Neural cell (in vitro differentiated cells): ENCODE measurements at regions not wholly inside any gene's neighbourhood (a gene's known extent, or its start where the extent isn't known, plus 50 kb on each side); places are given as distances from the start of the nearest gene placed in this dataset.

Source experiments
- H2AFZ ChIP-seq: fragments of 200-600, 300-800 bp; sonication (generic), shearing (Covaris generic); 2 replicates; pipeline ENCODE4 v1.6.0; 2014; ENCODE audit warnings: low read depth, mild to moderate bottlenecking, antibody characterized with exemption, low read length, moderate library complexity
- H3F3A ChIP-seq: fragments of 200-600 bp; shearing (Covaris generic); 2 replicates; pipeline ENCODE4 v1.6.1; 2016; ENCODE audit warnings: mild to moderate bottlenecking, moderate library complexity, mixed read lengths, antibody characterized with exemption, low read length; ENCODE audit not compliant: insufficient read depth, poor library complexity, severe bottlenecking
- H3K27ac ChIP-seq: fragments of 200-600, 300-800 bp; sonication (generic), shearing (Covaris generic); 2 replicates; pipeline ENCODE4 v1.5.1; 2014; ENCODE audit warnings: mild to moderate bottlenecking, low read length, moderate library complexity
- H3K27me3 ChIP-seq: fragments of 300-800, 200-600 bp; sonication (generic), shearing (Covaris generic); 2 replicates; pipeline ENCODE4 v1.6.0; 2014; ENCODE audit warnings: mild to moderate bottlenecking, low read depth, low read length, moderate library complexity; ENCODE audit not compliant: insufficient read depth
- H3K36me3 ChIP-seq: fragments of 300-800, 200-600 bp; sonication (generic), shearing (Covaris generic); 2 replicates; pipeline ENCODE4 v1.5.1; 2014; ENCODE audit warnings: mild to moderate bottlenecking, antibody characterized with exemption, low read length, moderate library complexity; ENCODE audit not compliant: insufficient read depth
- H3K4me2 ChIP-seq: fragments of 300-800, 200-600 bp; sonication (generic), shearing (Covaris generic); 2 replicates; pipeline ENCODE4 v1.6.0; 2014; ENCODE audit warnings: mild to moderate bottlenecking, low read length
- H3K4me3 ChIP-seq: fragments of 300-800, 200-600 bp; sonication (generic), shearing (Covaris generic); 2 replicates; pipeline ENCODE4 v1.5.1; 2014; ENCODE audit warnings: mild to moderate bottlenecking, low read length, moderate library complexity
- H3K79me2 ChIP-seq: fragments of 200-600 bp; shearing (Covaris generic); replicated peaks from 2 replicates; pipeline ENCODE4 v1.6.0; 2014; ENCODE audit warnings: mild to moderate bottlenecking, low read length, moderate library complexity; ENCODE audit not compliant: insufficient read depth
- H3K9ac ChIP-seq: fragments of 300-800, 200-600 bp; sonication (generic), shearing (Covaris generic); 2 replicates; pipeline ENCODE4 v1.6.1; 2016; ENCODE audit warnings: mild to moderate bottlenecking, low read length, mixed read lengths
- H3K9me2 ChIP-seq: fragments of 200-600 bp; shearing (Covaris generic); 2 replicates; pipeline ENCODE4 v1.6.1; 2016; ENCODE audit warnings: mild to moderate bottlenecking, low read length, mixed read lengths; ENCODE audit not compliant: insufficient read depth
- H3K9me3 ChIP-seq: fragments of 200-600, 300-800 bp; sonication (generic), shearing (Covaris generic); 2 replicates; pipeline ENCODE4 v1.6.1; 2016; ENCODE audit warnings: mild to moderate bottlenecking, mixed run types, low read length, moderate library complexity, mixed read lengths
- H4K20me1 ChIP-seq: fragments of 200-600 bp; shearing (Covaris generic); 2 replicates; pipeline ENCODE4 v1.6.1; 2016; ENCODE audit warnings: mild to moderate bottlenecking, mixed run types; ENCODE audit not compliant: insufficient read depth
- EP300 ChIP-seq: fragments of 450-650 bp; conservative IDR thresholded peaks from 2 replicates; pipeline ENCODE4 v1.6.1; 2014; ENCODE audit warnings: antibody characterized with exemption, mild to moderate bottlenecking, moderate library complexity; ENCODE audit not compliant: poor library complexity, severe bottlenecking
- EZH2 ChIP-seq: fragments of 200-600, 300-800 bp; shearing (Covaris generic), sonication (generic); IDR thresholded peaks from 2 replicates; pipeline ENCODE4 v1.6.1; 2014; ENCODE audit warnings: antibody characterized with exemption, low read length, borderline replicate concordance, mild to moderate bottlenecking; ENCODE audit not compliant: insufficient read depth, poor library complexity, severe bottlenecking
- MXI1 ChIP-seq: fragments of 450-650 bp; conservative IDR thresholded peaks from 2 replicates; pipeline ENCODE4 v1.6.1; 2014; ENCODE audit warnings: antibody characterized with exemption, mild to moderate bottlenecking; ENCODE audit not compliant: poor library complexity, severe bottlenecking
- POLR2AphosphoS5 ChIP-seq: IDR thresholded peaks from 2 replicates; pipeline ENCODE4 v1.6.1; 2012
- RAD21 ChIP-seq: fragments of 450-650 bp; conservative IDR thresholded peaks from 2 replicates; pipeline ENCODE4 v1.6.1; 2014; ENCODE audit warnings: antibody characterized with exemption, mild to moderate bottlenecking, moderate library complexity
- REST ChIP-seq: IDR thresholded peaks from 2 replicates; pipeline ENCODE4 v1.6.1; 2012; ENCODE audit warnings: borderline replicate concordance
- SMC3 ChIP-seq: fragments of 450-650 bp; conservative IDR thresholded peaks from 2 replicates; pipeline ENCODE4 v1.6.1; 2014; ENCODE audit warnings: antibody characterized with exemption, mild to moderate bottlenecking, moderate library complexity; ENCODE audit not compliant: poor library complexity
- TAF1 ChIP-seq: IDR thresholded peaks from 2 replicates; pipeline ENCODE4 v1.6.1; 2012; ENCODE audit warnings: low read depth
- TF ChIP-seq, protein P1 (sequence below): fragments of 450-650 bp; IDR thresholded peaks from 2 replicates; pipeline ENCODE4 v1.5.1; 2014; ENCODE audit warnings: antibody characterized with exemption, mild to moderate bottlenecking, moderate library complexity; ENCODE audit not compliant: poor library complexity, severe bottlenecking

DNA sequence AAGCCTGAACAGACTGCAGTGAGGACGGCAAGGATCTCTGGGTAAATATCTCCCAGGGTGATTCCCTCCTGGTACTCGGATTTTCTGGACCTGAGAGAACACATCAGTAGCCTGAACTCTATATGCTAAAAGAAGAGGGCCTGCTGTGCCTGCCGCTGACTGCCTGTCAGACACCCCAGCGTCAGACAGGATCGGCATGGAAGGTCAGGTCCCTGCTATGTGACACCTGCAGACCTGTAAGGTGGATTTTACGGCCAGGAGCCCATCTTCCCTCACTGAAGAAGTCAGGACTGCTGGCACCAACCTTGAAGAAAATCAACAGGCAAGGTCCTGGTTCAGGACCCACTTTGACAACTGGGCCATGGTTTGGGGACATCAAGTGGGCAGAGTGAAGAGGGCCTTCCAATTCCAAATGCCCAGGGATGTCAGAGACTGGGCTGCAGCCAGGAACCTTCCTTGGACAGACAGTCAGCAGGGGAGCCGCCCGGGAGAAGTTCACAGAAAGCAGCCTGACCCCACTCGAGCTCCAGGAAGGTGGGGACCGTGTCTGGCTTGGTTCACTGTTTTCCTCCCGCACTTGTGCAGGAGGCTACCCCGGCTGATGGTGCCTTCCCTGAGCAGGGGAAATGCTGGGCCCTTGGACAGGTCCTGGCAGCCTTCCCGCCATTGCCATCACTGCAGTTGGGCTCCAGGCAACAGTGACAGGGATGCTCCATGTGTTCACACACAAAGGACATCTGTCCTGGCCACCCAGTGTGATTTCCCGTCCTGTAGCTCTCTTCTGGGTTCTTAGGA is 91.8 kb upstream of the LANCL2 start:
- Histone ChIP-seq H4K20me1 (no peaks in the 10 kb centered on the region), H3K36me3 (no peaks in the 10 kb centered on the region), H3K9me3 (no peaks in the 10 kb centered on the region), H3K9ac (no peak overlapping the region), H3K27me3 (no peaks in the 10 kb centered on the region), H3K4me2 (no peak overlapping the region), H2AFZ (no peak overlapping the region), H3K4me3 (no peak overlapping the region), H3K27ac (no peak overlapping the region), H3F3A (no peaks in the 10 kb centered on the region), H3K79me2 (no peaks in the 10 kb centered on the region), H3K9me2 (no peaks in the 10 kb centered on the region)
- no peak for TF ChIP-seq MXI1
- TF ChIP-seq EP300 = no peak
- TF ChIP-seq RAD21 = no peak
- TF ChIP-seq REST = no peak
- TF ChIP-seq EZH2 = no peak
- TF ChIP-seq, protein P1, sequence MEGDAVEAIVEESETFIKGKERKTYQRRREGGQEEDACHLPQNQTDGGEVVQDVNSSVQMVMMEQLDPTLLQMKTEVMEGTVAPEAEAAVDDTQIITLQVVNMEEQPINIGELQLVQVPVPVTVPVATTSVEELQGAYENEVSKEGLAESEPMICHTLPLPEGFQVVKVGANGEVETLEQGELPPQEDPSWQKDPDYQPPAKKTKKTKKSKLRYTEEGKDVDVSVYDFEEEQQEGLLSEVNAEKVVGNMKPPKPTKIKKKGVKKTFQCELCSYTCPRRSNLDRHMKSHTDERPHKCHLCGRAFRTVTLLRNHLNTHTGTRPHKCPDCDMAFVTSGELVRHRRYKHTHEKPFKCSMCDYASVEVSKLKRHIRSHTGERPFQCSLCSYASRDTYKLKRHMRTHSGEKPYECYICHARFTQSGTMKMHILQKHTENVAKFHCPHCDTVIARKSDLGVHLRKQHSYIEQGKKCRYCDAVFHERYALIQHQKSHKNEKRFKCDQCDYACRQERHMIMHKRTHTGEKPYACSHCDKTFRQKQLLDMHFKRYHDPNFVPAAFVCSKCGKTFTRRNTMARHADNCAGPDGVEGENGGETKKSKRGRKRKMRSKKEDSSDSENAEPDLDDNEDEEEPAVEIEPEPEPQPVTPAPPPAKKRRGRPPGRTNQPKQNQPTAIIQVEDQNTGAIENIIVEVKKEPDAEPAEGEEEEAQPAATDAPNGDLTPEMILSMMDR = no peak
- no peak for TF ChIP-seq TAF1
- TF ChIP-seq SMC3 = no peak
- no peak for TF ChIP-seq POLR2AphosphoS5

DNA sequence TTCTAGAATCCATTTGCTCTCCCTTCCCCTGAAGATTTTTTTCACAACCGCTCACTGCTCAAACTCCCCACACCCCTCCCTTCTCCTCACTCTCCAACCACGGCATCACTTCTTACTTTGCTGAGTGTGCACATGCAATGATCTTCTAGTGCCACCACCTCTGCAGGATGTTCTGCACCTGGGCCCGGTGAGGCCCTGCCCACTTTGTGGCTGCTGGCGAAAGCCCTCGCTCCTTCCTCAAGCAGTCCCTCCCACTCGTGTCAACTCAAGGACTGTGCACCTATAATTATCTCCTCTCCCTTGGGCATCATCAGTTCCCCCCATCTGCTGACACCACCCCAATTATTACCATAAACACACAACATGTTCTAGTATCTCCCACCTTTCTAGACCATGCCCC is 91.0 kb upstream of the LANCL2 start:
- H3F3A ChIP-seq = no peaks in the 10 kb centered on the region
- no peaks in the 10 kb centered on the region for H4K20me1 ChIP-seq
- H3K27me3 ChIP-seq = no peaks in the 10 kb centered on the region
- no peak overlapping the region for H3K9ac ChIP-seq
- no peak overlapping the region for H3K4me2 ChIP-seq
- H3K27ac ChIP-seq = no peak overlapping the region
- no peaks in the 10 kb centered on the region for H3K9me2 ChIP-seq
- H2AFZ ChIP-seq = no peak overlapping the region
- H3K9me3 ChIP-seq = no peaks in the 10 kb centered on the region
- H3K36me3 ChIP-seq = no peaks in the 10 kb centered on the region
- TF ChIP-seq SMC3 (no peak), EP300 (no peak), TAF1 (no peak), REST (no peak), MXI1 (no peak), EZH2 (no peak), RAD21 (no peak), POLR2AphosphoS5 (no peak)
- TF ChIP-seq, protein P1 = no peak
- H3K4me3 ChIP-seq = no peak overlapping the region
- no peaks in the 10 kb centered on the region for H3K79me2 ChIP-seq
